Stimulated activated CD4-positive, alpha-beta T cell treated with anti-CD3 and anti-CD28 coated beads, Interleukin-12 subunit alpha, Interleukin-12 subunit beta, amount 100 ng/mL, for 48 hours (primary cell): ENCODE measurements at regions not wholly inside any gene's neighbourhood (a gene's known extent, or its start where the extent isn't known, plus 50 kb on each side); places are given as distances from the start of the nearest gene placed in this dataset.
"Not testable (repeated sequence)": the region's sequence is repeated elsewhere in the genome, so short reads cannot be mapped to it uniquely, and the experiment has no call there.

ENCODE experiments used
- DNase-seq, 3 donors: peaks; one replicate each; pipeline ENCODE4 v3.0.0-alpha.2; 2020; ENCODE audit warnings: low read depth in 2 of 3, low spot score in 1 of 3

GRCh38 chr11:97000481-97000880 is 610.7 kb downstream of the JRKL start:
- no peak for DNase-seq

GRCh38 chr11:97007283-97007682 is 617.5 kb downstream of the JRKL start:
- no peak for DNase-seq

GRCh38 chr11:97009613-97010012 is 619.8 kb downstream of the JRKL start:
- DNase-seq, result no peak

- not testable (repeated sequence) for DNase-seq
Observed at GRCh38 chr11:97010997-97011396, 621.2 kb downstream of the JRKL start.

- DNase-seq, result no peak
Observed at GRCh38 chr11:97015327-97015726, 625.5 kb downstream of the JRKL start.

GRCh38 chr11:97019305-97019704 is 629.5 kb downstream of the JRKL start:
- no peak for DNase-seq

GRCh38 chr11:97019754-97020153 is 629.9 kb downstream of the JRKL start:
- no peak for DNase-seq

- DNase-seq, result no peak
Observed at GRCh38 chr11:97022955-97023354, 633.1 kb downstream of the JRKL start.

GRCh38 chr11:97028836-97029406 is 639.1 kb downstream of the JRKL start:
- DNase-seq, result no peak

- no peak for DNase-seq
Observed at GRCh38 chr11:97033178-97033577, 643.4 kb downstream of the JRKL start.

- DNase-seq, result no peak
Observed at GRCh38 chr11:97048481-97048880, 658.7 kb downstream of the JRKL start.

GRCh38 chr11:97060184-97060583 is 670.4 kb downstream of the JRKL start:
- no peak for DNase-seq

GRCh38 chr11:97069160-97069559 is 679.3 kb downstream of the JRKL start:
- DNase-seq, result no peak

- no peak for DNase-seq
Observed at GRCh38 chr11:97072420-97072819, 682.6 kb downstream of the JRKL start.

GRCh38 chr11:97076666-97077065 is 686.9 kb downstream of the JRKL start:
- DNase-seq, result not testable (repeated sequence)

GRCh38 chr11:97078443-97078842 is 688.6 kb downstream of the JRKL start:
- no peak for DNase-seq

- DNase-seq, result no peak
Observed at GRCh38 chr11:97079244-97079643, 689.4 kb downstream of the JRKL start.

- DNase-seq, result no peak
Observed at GRCh38 chr11:97087419-97087818, 697.6 kb downstream of the JRKL start.

- no peak for DNase-seq
Observed at GRCh38 chr11:97092823-97093222, 703.0 kb downstream of the JRKL start.

- DNase-seq, result not testable (repeated sequence)
Observed at GRCh38 chr11:97102180-97102579, 712.4 kb downstream of the JRKL start.

GRCh38 chr11:97107604-97108003 is 717.8 kb downstream of the JRKL start:
- no peak for DNase-seq

- DNase-seq, result no peak
Observed at GRCh38 chr11:97109078-97109477, 719.3 kb downstream of the JRKL start.

GRCh38 chr11:97110376-97110775 is 720.6 kb downstream of the JRKL start:
- DNase-seq, result no peak

- DNase-seq, result no peak
Observed at GRCh38 chr11:97111559-97111958, 721.7 kb downstream of the JRKL start.
